DND-41 (cell line): ENCODE measurements at regions not wholly inside any gene's neighbourhood (a gene's known extent, or its start where the extent isn't known, plus 50 kb on each side); places are given as distances from the start of the nearest gene placed in this dataset.

ENCODE experiments used
- EZH2 ChIP-seq: IDR thresholded peaks from 3 replicates; pipeline ENCODE4 v1.6.1; 2012; ENCODE audit warnings: borderline replicate concordance, low read depth, mild to moderate bottlenecking, moderate library complexity, low read length, inconsistent platforms; ENCODE audit not compliant: severe bottlenecking
- TF ChIP-seq, protein P1 (sequence below): IDR thresholded peaks from 2 replicates; pipeline ENCODE4 v1.5.1; 2012; ENCODE audit warnings: borderline replicate concordance, low read length, moderate library complexity, mild to moderate bottlenecking; ENCODE audit not compliant: poor library complexity, severe bottlenecking; ENCODE audit errors: extremely low read depth

DNA sequence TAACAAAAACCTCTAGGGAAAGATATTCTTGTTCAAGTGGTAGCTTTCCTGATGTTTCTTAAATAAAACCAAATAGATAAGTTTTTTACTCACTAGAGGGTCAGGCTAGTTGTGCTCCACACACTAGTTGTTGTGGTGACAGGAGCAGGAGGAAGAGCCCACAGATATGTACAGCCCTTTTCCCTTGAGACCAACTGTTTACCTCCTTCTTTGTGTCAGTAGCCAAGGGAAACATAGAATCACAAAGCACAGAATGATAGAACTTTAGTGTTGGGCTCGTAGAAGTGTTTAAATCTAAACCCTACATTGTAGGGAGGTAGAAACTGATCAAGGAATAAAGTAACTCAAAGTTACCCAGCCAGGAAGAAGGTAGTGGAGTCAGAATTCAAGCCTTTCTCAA, 309.0 kb downstream of the CTH start:
- TF ChIP-seq, protein P1, sequence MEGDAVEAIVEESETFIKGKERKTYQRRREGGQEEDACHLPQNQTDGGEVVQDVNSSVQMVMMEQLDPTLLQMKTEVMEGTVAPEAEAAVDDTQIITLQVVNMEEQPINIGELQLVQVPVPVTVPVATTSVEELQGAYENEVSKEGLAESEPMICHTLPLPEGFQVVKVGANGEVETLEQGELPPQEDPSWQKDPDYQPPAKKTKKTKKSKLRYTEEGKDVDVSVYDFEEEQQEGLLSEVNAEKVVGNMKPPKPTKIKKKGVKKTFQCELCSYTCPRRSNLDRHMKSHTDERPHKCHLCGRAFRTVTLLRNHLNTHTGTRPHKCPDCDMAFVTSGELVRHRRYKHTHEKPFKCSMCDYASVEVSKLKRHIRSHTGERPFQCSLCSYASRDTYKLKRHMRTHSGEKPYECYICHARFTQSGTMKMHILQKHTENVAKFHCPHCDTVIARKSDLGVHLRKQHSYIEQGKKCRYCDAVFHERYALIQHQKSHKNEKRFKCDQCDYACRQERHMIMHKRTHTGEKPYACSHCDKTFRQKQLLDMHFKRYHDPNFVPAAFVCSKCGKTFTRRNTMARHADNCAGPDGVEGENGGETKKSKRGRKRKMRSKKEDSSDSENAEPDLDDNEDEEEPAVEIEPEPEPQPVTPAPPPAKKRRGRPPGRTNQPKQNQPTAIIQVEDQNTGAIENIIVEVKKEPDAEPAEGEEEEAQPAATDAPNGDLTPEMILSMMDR: no peak
- TF ChIP-seq EZH2: no peak
